ENCODE measurements at regions not wholly inside any gene's neighbourhood (a gene's known extent, or its start where the extent isn't known, plus 50 kb on each side); places are given as distances from the start of the nearest gene placed in this dataset.

DNA sequence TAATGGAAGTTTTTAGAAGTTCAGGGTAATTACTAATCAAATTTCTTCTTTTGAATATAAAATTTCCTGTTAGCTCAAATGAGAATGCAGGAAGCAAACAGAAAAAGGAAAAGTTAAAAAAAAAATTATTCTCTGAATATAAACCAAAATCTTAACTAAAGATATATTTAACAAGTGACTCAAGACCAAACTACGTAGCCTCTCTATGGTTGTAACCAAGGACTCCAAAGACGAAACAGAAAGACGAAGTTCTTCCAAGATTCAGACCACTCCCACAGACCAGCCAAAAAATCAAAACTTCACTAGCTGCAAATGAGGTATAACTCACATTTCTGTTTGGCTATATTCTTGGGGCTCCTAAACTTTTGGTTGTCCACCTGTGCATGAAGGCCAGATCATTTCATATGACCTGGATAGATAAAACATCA is 846.5 kb upstream of the ALCAM start:
- no peaks in the 10 kb centered on the region for H3K36me3 Mint-ChIP-seq (ENCODE audit: insufficient read depth, unreplicated experiment)
- no peak overlapping the region for H3K4me3 ChIP-seq (ENCODE audit: low read depth, low read length)
- no peaks in the 10 kb centered on the region for H3K4me1 ChIP-seq
- no peak for DNase-seq
- no peaks in the 10 kb centered on the region for H3K9me3 Mint-ChIP-seq (ENCODE audit: unreplicated experiment)
- BruUV-seq (replicated peaks) = no TSS peak
- no peak overlapping the region for H3K4me3 Mint-ChIP-seq (ENCODE audit: unreplicated experiment)
- H3K4me1 Mint-ChIP-seq (ENCODE audit: low read depth, unreplicated experiment) = no peaks in the 10 kb centered on the region
- POLR2A ChIA-PET = no interaction called here
- H3K36me3 ChIP-seq (ENCODE audit: control insufficient read depth, insufficient read depth, low read length) = no peaks in the 10 kb centered on the region
- TF ChIP-seq, protein P1, sequence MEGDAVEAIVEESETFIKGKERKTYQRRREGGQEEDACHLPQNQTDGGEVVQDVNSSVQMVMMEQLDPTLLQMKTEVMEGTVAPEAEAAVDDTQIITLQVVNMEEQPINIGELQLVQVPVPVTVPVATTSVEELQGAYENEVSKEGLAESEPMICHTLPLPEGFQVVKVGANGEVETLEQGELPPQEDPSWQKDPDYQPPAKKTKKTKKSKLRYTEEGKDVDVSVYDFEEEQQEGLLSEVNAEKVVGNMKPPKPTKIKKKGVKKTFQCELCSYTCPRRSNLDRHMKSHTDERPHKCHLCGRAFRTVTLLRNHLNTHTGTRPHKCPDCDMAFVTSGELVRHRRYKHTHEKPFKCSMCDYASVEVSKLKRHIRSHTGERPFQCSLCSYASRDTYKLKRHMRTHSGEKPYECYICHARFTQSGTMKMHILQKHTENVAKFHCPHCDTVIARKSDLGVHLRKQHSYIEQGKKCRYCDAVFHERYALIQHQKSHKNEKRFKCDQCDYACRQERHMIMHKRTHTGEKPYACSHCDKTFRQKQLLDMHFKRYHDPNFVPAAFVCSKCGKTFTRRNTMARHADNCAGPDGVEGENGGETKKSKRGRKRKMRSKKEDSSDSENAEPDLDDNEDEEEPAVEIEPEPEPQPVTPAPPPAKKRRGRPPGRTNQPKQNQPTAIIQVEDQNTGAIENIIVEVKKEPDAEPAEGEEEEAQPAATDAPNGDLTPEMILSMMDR (IDR thresholded peaks at IDR 0.05; ENCODE audit: insufficient read depth in 1 of 2, low read depth in 1 of 2, low read length in 1 of 2, severe bottlenecking in 1 of 2, unreplicated experiment in 1 of 2) = no peak
- CTCF ChIA-PET = no interaction called here
- no peaks in the 10 kb centered on the region for H3K27me3 Mint-ChIP-seq (ENCODE audit: insufficient read depth, unreplicated experiment)
- intact Hi-C loops (cut with micrococcal nuclease; ENCODE audit: unreplicated experiment) = no loop called here
- no peaks in the 10 kb centered on the region for H3K27me3 ChIP-seq (replicated peaks; ENCODE audit: control insufficient read depth, insufficient read depth, low read length)
- no peak overlapping the region for H3K27ac Mint-ChIP-seq (ENCODE audit: unreplicated experiment)
- H3K9me3 ChIP-seq = no peaks in the 10 kb centered on the region

DNA sequence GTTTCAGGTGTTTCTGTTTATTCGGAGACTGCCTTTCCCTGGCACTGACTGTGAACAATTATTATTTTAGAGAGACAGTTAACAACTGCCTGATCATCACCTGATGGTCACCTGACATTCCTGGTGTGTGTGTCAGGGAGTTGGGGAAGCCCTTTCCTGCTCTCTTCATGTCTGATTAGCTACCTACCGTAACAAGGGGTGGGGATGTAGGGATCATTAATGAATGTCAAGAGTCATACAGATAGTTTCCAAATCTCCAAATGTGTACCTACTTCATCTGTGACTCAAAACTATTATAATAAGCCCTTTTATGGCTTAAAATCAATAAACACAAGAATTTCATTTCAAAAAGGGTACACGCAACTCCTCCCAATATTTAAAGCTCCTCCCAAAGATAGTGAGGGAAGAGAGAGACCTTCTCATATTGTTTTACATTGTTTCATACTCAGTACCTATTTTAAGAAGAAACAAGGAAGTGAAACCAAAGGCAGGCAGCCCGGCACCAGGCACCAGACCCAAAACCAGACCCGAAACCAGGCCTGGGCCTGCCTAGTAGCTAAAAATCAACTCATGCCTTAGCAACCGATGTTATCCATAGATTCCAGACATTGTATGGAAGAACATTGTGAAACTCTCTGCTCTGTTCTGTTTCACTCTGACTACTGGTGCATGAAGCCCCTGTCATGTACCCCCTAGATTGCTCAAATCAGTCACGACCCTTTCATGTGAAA is 844.9 kb upstream of the ALCAM start:
- Mint-ChIP-seq H3K36me3 (ENCODE audit: insufficient read depth, unreplicated experiment) (no peaks in the 10 kb centered on the region), H3K27ac (ENCODE audit: unreplicated experiment) (no peak overlapping the region), H3K4me3 (ENCODE audit: unreplicated experiment) (no peak overlapping the region), H3K27me3 (ENCODE audit: insufficient read depth, unreplicated experiment) (no peaks in the 10 kb centered on the region), H3K9me3 (ENCODE audit: unreplicated experiment) (no peaks in the 10 kb centered on the region), H3K4me1 (ENCODE audit: low read depth, unreplicated experiment) (no peaks in the 10 kb centered on the region)
- Histone ChIP-seq H3K9me3 (no peaks in the 10 kb centered on the region), H3K4me1 (no peaks in the 10 kb centered on the region), H3K27me3 (replicated peaks; ENCODE audit: control insufficient read depth, insufficient read depth, low read length) (no peaks in the 10 kb centered on the region), H3K36me3 (ENCODE audit: control insufficient read depth, insufficient read depth, low read length) (no peaks in the 10 kb centered on the region), H3K4me3 (ENCODE audit: low read depth, low read length) (no peak overlapping the region)
- BruUV-seq (replicated peaks) = no TSS peak
- ChIA-PET POLR2A (no interaction called here), CTCF (interaction anchor here (0.7 kb wide), 1 partner anchor 420 kb away, joined by 3 read pairs; no protein-coding TSS in a partner anchor)
- TF ChIP-seq, protein P1 (IDR thresholded peaks at IDR 0.05; ENCODE audit: insufficient read depth in 1 of 2, low read depth in 1 of 2, low read length in 1 of 2, severe bottlenecking in 1 of 2, unreplicated experiment in 1 of 2) = no peak
- intact Hi-C loops (cut with micrococcal nuclease; ENCODE audit: unreplicated experiment) = no loop called here
- no peak for DNase-seq

DNA sequence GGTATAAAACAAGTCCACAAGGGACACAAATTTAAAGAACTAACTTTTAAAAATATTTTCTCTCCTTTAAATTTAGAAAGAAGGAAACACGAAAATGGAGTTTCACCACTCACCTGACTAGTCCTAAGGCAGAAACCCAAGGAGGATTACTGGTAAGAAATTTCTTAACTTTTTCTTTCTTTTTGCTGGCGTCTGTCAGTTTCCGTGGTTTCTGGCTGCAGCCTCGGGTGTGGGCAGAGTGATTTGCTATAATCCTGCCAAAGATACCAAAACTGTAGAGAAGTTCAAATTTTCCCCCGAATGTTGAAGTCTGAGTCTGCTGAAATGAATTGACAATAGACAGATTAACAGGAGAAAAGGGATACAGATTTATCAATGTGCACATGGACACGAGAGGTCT is 843.6 kb upstream of the ALCAM start:
- no peak overlapping the region for H3K4me3 ChIP-seq (ENCODE audit: low read depth, low read length)
- Mint-ChIP-seq H3K36me3 (ENCODE audit: insufficient read depth, unreplicated experiment) (no peaks in the 10 kb centered on the region), H3K27me3 (ENCODE audit: insufficient read depth, unreplicated experiment) (no peaks in the 10 kb centered on the region), H3K27ac (ENCODE audit: unreplicated experiment) (no peak overlapping the region), H3K4me1 (ENCODE audit: low read depth, unreplicated experiment) (no peaks in the 10 kb centered on the region), H3K4me3 (ENCODE audit: unreplicated experiment) (no peak overlapping the region), H3K9me3 (ENCODE audit: unreplicated experiment) (no peaks in the 10 kb centered on the region)
- H3K36me3 ChIP-seq (ENCODE audit: control insufficient read depth, insufficient read depth, low read length) = no peaks in the 10 kb centered on the region
- no peaks in the 10 kb centered on the region for H3K4me1 ChIP-seq
- ChIA-PET POLR2A (no interaction called here), CTCF (no interaction called here)
- intact Hi-C loops (cut with micrococcal nuclease; ENCODE audit: unreplicated experiment) = no loop called here
- no peaks in the 10 kb centered on the region for H3K27me3 ChIP-seq (replicated peaks; ENCODE audit: control insufficient read depth, insufficient read depth, low read length)
- TF ChIP-seq, protein P1 (IDR thresholded peaks at IDR 0.05; ENCODE audit: insufficient read depth in 1 of 2, low read depth in 1 of 2, low read length in 1 of 2, severe bottlenecking in 1 of 2, unreplicated experiment in 1 of 2) = no peak
- BruUV-seq (replicated peaks) = no TSS peak
- DNase-seq = no peak
- no peaks in the 10 kb centered on the region for H3K9me3 ChIP-seq

Data from Caco-2 (cell line).